GM12878 (cell line): ENCODE measurements at regions not wholly inside any gene's neighbourhood (a gene's known extent, or its start where the extent isn't known, plus 50 kb on each side); places are given as distances from the start of the nearest gene placed in this dataset.

Source experiments
- ATAC-seq: fragments of 200-7000 bp; cut with Tn5 transposase; 3 replicates; pipeline ENCODE4 v1.9.1; 2020; ENCODE audit warnings: mild to moderate bottlenecking, moderate library complexity
- BruUV-seq: library from RNA; stranded (reverse); fragments of 400-500 nt; replicated peaks from 2 replicates; lab custom pipeline; 2021; lab: Mats Ljungman, UMichigan
- CTCF ChIA-PET: fragments of 300-600 bp; sonication (Branson Sonifier 250); formaldehyde crosslinking; extraction: SDS; loops from one replicate; lab custom pipeline; 2021; ENCODE audit warnings: inconsistent platforms; lab: Yijun Ruan, JAX
- POLR2A ChIA-PET: fragments of 350-600 bp; formaldehyde crosslinking; extraction: SDS; loops from one replicate; lab custom pipeline; 2021; ENCODE audit warnings: inconsistent platforms; lab: Charles Lee
- RAD21 ChIA-PET: fragments of 300-600 bp; sonication (Branson Sonifier 250); formaldehyde crosslinking; loops from one replicate; lab custom pipeline; 2023; ENCODE audit warnings: antibody characterized with exemption; ENCODE audit not compliant: unreplicated experiment; lab: Charles Lee
- SMC1A ChIA-PET: fragments of 300-600 bp; sonication (Branson Sonifier 250); formaldehyde crosslinking; loops from one replicate; lab custom pipeline; 2023; ENCODE audit not compliant: unreplicated experiment, uncharacterized antibody; lab: Charles Lee
- DNase-seq: peaks from one replicate; pipeline ENCODE4 v3.0.0-alpha.2; 2011; ENCODE audit warnings: low read depth, low spot score
- FAIRE-seq: peaks from 3 replicates; lab custom pipeline; 2011; peaks lifted over from hg19 to GRCh38; lab: Jason Lieb, UNC
- H2AFZ ChIP-seq: 2 replicates; pipeline ENCODE4 v1.6.0; 2011; ENCODE audit warnings: low read depth, low read length, control low read depth; ENCODE audit not compliant: control insufficient read depth
- H3K27ac ChIP-seq: 2 replicates; pipeline ENCODE4 v1.5.1; 2011; ENCODE audit warnings: control low read depth; ENCODE audit not compliant: control insufficient read depth, insufficient read depth
- H3K27me3 ChIP-seq, 2 experiments: replicated peaks in 1 of 2; 2 replicates each; pipeline versions ENCODE4 v1.6.0 to v1.6.1; 2011; ENCODE audit warnings: low read length in 1 of 2; ENCODE audit not compliant: control insufficient read depth in 2 of 2, insufficient read depth in 2 of 2
- H3K36me3 ChIP-seq, 2 experiments: 2 replicates each; pipeline ENCODE4 v1.5.1; 2011; ENCODE audit warnings: low read length in 1 of 2; ENCODE audit not compliant: control insufficient read depth in 2 of 2, insufficient read depth in 2 of 2
- H3K4me1 ChIP-seq: 2 replicates; pipeline ENCODE4 v1.6.1; 2011; ENCODE audit warnings: mild to moderate bottlenecking, low read length, moderate library complexity, mixed read lengths; ENCODE audit not compliant: control insufficient read depth, insufficient read depth
- H3K4me2 ChIP-seq: 2 replicates; pipeline ENCODE4 v1.6.0; 2011; ENCODE audit warnings: control low read depth; ENCODE audit not compliant: control insufficient read depth, insufficient read depth
- H3K4me3 ChIP-seq: fragments of 200-600 bp; sonication (generic); 2 replicates; pipeline ENCODE4 v1.5.1; 2016
- H3K79me2 ChIP-seq: 2 replicates; pipeline ENCODE4 v1.6.0; 2011; ENCODE audit warnings: low read length; ENCODE audit not compliant: control insufficient read depth, insufficient read depth
- H3K9ac ChIP-seq: 2 replicates; pipeline ENCODE4 v1.8.0; 2011; ENCODE audit warnings: low read length, control low read depth, mixed read lengths; ENCODE audit not compliant: control insufficient read depth, insufficient read depth
- H3K9me3 ChIP-seq: replicated peaks from 3 replicates; pipeline ENCODE4 v1.5.1; 2011; ENCODE audit warnings: mild to moderate bottlenecking, low read length; ENCODE audit not compliant: control insufficient read depth, insufficient read depth
- H4K20me1 ChIP-seq: 2 replicates; pipeline ENCODE4 v1.6.0; 2011; ENCODE audit not compliant: control insufficient read depth, insufficient read depth
- BRCA1 ChIP-seq: IDR thresholded peaks from 2 replicates; pipeline ENCODE4 v1.6.1; 2011; ENCODE audit warnings: low read depth, low read length, improper control_type of control experiment
- FOXK2 ChIP-seq: fragments of 450-650 bp; IDR thresholded peaks from 2 replicates; pipeline ENCODE4 v1.6.1; 2017; ENCODE audit warnings: mild to moderate bottlenecking, moderate library complexity
- FOXM1 ChIP-seq: IDR thresholded peaks from 2 replicates; pipeline ENCODE4 v1.6.1; 2012; ENCODE audit warnings: low read depth, mild to moderate bottlenecking, inconsistent platforms, low read length, moderate library complexity
- GATAD2B ChIP-seq: fragments of 450-650 bp; conservative IDR thresholded peaks from 2 replicates; pipeline ENCODE4 v1.6.1; 2017; ENCODE audit warnings: low read depth, mild to moderate bottlenecking, moderate library complexity
- HDGF ChIP-seq: fragments of 450-650 bp; IDR thresholded peaks from 2 replicates; pipeline ENCODE4 v1.6.1; 2016; ENCODE audit warnings: antibody characterized with exemption
- KDM1A ChIP-seq: fragments of 200-600 bp; sonication (generic); IDR thresholded peaks from 2 replicates; pipeline ENCODE4 v1.6.1; 2016; ENCODE audit warnings: borderline replicate concordance
- LARP7 ChIP-seq: fragments of 450-650 bp; IDR thresholded peaks from 2 replicates; pipeline ENCODE4 v1.6.1; 2017; ENCODE audit warnings: mild to moderate bottlenecking
- NR2F1 ChIP-seq: fragments of 450-650 bp; conservative IDR thresholded peaks from 2 replicates; pipeline ENCODE4 v1.6.1; 2017; ENCODE audit warnings: mild to moderate bottlenecking
- RB1 ChIP-seq: fragments of 450-650 bp; formaldehyde crosslinking; IDR thresholded peaks from 2 replicates; pipeline ENCODE4 v1.6.1; 2017; ENCODE audit warnings: mild to moderate bottlenecking, borderline replicate concordance
- RBBP5 ChIP-seq: fragments of 200-600 bp; sonication (generic); conservative IDR thresholded peaks from 2 replicates; pipeline ENCODE4 v1.6.1; 2016
- RCOR1 ChIP-seq: conservative IDR thresholded peaks from 2 replicates; pipeline ENCODE4 v1.6.1; 2012; ENCODE audit warnings: low read depth, low read length, improper control_type of control experiment
- RFX5 ChIP-seq: IDR thresholded peaks from 2 replicates; pipeline ENCODE4 v1.6.1; 2011; ENCODE audit warnings: low read depth, low read length, improper control_type of control experiment
- SIN3A ChIP-seq: IDR thresholded peaks from 2 replicates; pipeline ENCODE4 v1.6.1; 2012; ENCODE audit warnings: low read depth, low read length, improper control_type of control experiment
- SP1 ChIP-seq: IDR thresholded peaks from one replicate; pipeline ENCODE4 v1.6.1; 2011; ENCODE audit warnings: low read depth, low read length
- STAT1 ChIP-seq: fragments of 450-650 bp; conservative IDR thresholded peaks from 2 replicates; pipeline ENCODE4 v1.6.1; 2014; ENCODE audit warnings: antibody characterized with exemption, mild to moderate bottlenecking
- TARDBP ChIP-seq: IDR thresholded peaks from 2 replicates; pipeline ENCODE4 v1.6.1; 2016; ENCODE audit warnings: borderline replicate concordance
- ZNF274 ChIP-seq: IDR thresholded peaks from one replicate; pipeline ENCODE4 v1.8.0; 2011; ENCODE audit not compliant: insufficient read length, insufficient read depth
- ZNF622 ChIP-seq: fragments of 450-650 bp; IDR thresholded peaks from 2 replicates; pipeline ENCODE4 v1.6.1; 2017; ENCODE audit warnings: mild to moderate bottlenecking, inconsistent platforms
- WGBS: methylation state at CpG from one replicate; pipeline ENCODE4 v1.1.6; 2016; ENCODE audit warnings: low lambda C conversion rate; ENCODE audit not compliant: insufficient replicate concordance, insufficient coverage; ENCODE audit errors: missing lambda C conversion rate; 5-methylcytosine and 5-hydroxymethylcytosine counted together
- in situ Hi-C: fragments of 300-500 bp; cut with MboI; formaldehyde crosslinking; loops from 9 replicates; pipeline ENCODE4 v1.14.3; 2018; ENCODE audit warnings: mixed read lengths
- intact Hi-C: fragments of 100-400 bp; cut with micrococcal nuclease; formaldehyde crosslinking; loops from one replicate; pipeline ENCODE4 v1.14.2; 2022; ENCODE audit not compliant: unreplicated experiment
- TF ChIP-seq, protein P1 (sequence below): IDR thresholded peaks from 2 replicates; pipeline ENCODE4 v1.6.1; 2012; ENCODE audit warnings: low read depth, low read length, improper control_type of control experiment
- TF ChIP-seq, protein P2 (sequence below): fragments of 450-650 bp; IDR thresholded peaks from 2 replicates; pipeline ENCODE4 v1.6.1; 2017; ENCODE audit warnings: low read depth, mild to moderate bottlenecking, moderate library complexity

DNA sequence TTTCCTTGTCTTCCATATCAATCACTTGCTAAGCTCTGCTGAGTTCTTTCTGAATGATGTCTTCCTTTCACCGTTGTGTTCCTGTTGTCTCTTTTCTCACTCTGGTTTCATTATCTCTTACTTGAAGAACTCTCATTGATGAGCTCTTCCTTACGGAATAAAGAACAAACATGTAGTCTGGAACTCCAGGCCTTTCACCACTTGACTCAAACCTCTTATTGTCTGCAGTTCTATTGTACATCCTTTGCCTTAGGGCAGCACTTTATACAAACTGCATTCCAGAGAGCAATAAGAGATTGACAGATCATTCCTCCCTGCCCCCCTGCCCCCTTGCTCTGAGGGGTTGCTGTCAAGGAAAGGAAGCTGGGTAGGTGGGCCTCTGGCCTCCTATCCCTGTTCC lies 517.4 kb downstream of the TMEM135 start:
- Histone ChIP-seq H3K4me3 (no peak overlapping the region), H3K79me2 (no peaks in the 10 kb centered on the region), H2AFZ (no peak overlapping the region), H3K9me3 (no peaks in the 10 kb centered on the region), H3K27me3 (no peaks in the 10 kb centered on the region), H3K4me2 (no peak overlapping the region), H3K36me3 (no peaks in the 10 kb centered on the region), H3K4me1 (no peaks in the 10 kb centered on the region), H4K20me1 (no peaks in the 10 kb centered on the region), H3K27ac (no peak overlapping the region), H3K9ac (no peak overlapping the region)
- FAIRE-seq (no peak), DNase-seq (no peak), ATAC-seq (no peak)
- in situ Hi-C loops (no loop called here), intact Hi-C loops (no loop called here)
- POLR2A ChIA-PET, result no interaction called here
- CTCF ChIA-PET, result interaction anchor here (1.4 kb wide), 1 partner anchor 10 kb away, joined by 5 read pairs; no protein-coding TSS in a partner anchor
- TF ChIP-seq TARDBP (no peak), KDM1A (no peak), STAT1 (no peak), BRCA1 (no peak), SIN3A (no peak), ZNF622 (no peak), RCOR1 (no peak), RBBP5 (no peak)
- TF ChIP-seq, protein P1, sequence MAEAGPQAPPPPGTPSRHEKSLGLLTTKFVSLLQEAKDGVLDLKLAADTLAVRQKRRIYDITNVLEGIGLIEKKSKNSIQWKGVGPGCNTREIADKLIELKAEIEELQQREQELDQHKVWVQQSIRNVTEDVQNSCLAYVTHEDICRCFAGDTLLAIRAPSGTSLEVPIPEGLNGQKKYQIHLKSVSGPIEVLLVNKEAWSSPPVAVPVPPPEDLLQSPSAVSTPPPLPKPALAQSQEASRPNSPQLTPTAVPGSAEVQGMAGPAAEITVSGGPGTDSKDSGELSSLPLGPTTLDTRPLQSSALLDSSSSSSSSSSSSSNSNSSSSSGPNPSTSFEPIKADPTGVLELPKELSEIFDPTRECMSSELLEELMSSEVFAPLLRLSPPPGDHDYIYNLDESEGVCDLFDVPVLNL, result no peak
- no TSS peak for BruUV-seq
- WGBS, result 44% methylated on average over 2 of the region's 2 CpGs
- RAD21 ChIA-PET, result no interaction called here
- SMC1A ChIA-PET, result no interaction called here

DNA sequence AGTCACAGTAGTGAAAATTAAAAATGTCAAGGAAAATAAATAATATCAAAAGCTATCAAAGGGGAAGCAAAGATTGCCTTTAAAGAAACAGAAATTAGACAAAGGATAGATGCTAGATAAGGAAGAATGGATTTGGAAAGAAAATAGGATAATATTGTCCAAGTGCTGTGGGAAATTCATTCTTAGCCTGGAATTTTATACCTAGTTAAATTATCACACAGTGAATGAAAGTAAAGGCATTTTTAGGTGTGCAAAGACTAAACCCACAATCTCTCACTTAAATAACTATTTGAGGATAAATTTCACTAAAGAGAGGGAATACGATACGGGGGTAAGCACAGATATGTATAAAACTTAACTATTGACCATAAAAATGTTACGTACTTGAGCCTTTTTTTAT lies 511.1 kb downstream of the TMEM135 start:
- H3K9ac ChIP-seq, result no peak overlapping the region
- H2AFZ ChIP-seq, result no peak overlapping the region
- no peak overlapping the region for H3K4me3 ChIP-seq
- no peak for FAIRE-seq
- in situ Hi-C loops, result no loop called here
- H3K36me3 ChIP-seq, result no peaks in the 10 kb centered on the region
- DNase-seq, result no peak
- H3K79me2 ChIP-seq, result no peaks in the 10 kb centered on the region
- BruUV-seq, result no TSS peak
- H3K9me3 ChIP-seq, result no peaks in the 10 kb centered on the region
- no peaks in the 10 kb centered on the region for H4K20me1 ChIP-seq
- ATAC-seq, result no peak
- CTCF ChIA-PET, result no interaction called here
- POLR2A ChIA-PET, result no interaction called here
- RAD21 ChIA-PET, result no interaction called here
- 42% methylated on average over 3 of the region's 3 CpGs for WGBS
- H3K4me1 ChIP-seq, result no peaks in the 10 kb centered on the region
- SMC1A ChIA-PET, result interaction anchor here (0.6 kb wide), 1 partner anchor 1230 kb away, joined by 3 read pairs; no protein-coding TSS in a partner anchor
- no peaks in the 10 kb centered on the region for H3K27me3 ChIP-seq
- no peak overlapping the region for H3K27ac ChIP-seq
- H3K4me2 ChIP-seq, result no peak overlapping the region
- intact Hi-C loops, result no loop called here
- TF ChIP-seq FOXK2 (no peak), RFX5 (no peak), HDGF (no peak), GATAD2B (no peak), FOXM1 (no peak), SP1 (no peak), RB1 (no peak), NR2F1 (no peak), ZNF274 (no peak), LARP7 (no peak)
- TF ChIP-seq, protein P2, sequence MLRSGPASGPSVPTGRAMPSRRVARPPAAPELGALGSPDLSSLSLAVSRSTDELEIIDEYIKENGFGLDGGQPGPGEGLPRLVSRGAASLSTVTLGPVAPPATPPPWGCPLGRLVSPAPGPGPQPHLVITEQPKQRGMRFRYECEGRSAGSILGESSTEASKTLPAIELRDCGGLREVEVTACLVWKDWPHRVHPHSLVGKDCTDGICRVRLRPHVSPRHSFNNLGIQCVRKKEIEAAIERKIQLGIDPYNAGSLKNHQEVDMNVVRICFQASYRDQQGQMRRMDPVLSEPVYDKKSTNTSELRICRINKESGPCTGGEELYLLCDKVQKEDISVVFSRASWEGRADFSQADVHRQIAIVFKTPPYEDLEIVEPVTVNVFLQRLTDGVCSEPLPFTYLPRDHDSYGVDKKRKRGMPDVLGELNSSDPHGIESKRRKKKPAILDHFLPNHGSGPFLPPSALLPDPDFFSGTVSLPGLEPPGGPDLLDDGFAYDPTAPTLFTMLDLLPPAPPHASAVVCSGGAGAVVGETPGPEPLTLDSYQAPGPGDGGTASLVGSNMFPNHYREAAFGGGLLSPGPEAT, result no peak
